HG03175 (cell line): ENCODE measurements at regions not wholly inside any gene's neighbourhood (a gene's known extent, or its start where the extent isn't known, plus 50 kb on each side); places are given as distances from the start of the nearest gene placed in this dataset.

Experiments
- ATAC-seq: cut with Tn5 transposase; IDR thresholded peaks from one replicate; pipeline ENCODE4 v1.9.1; 2021; ENCODE audit warnings: mild to moderate bottlenecking, moderate library complexity; ENCODE audit not compliant: unreplicated experiment

- ATAC-seq, result no peak
Observed at GRCh38 chr2:56099963-56100362, 83.8 kb upstream of the CCDC85A start.

- no peak for ATAC-seq
Observed at GRCh38 chr2:56100791-56101312, 82.9 kb upstream of the CCDC85A start.

GRCh38 chr2:56102098-56102497 is 81.7 kb upstream of the CCDC85A start:
- no peak for ATAC-seq

- no peak for ATAC-seq
Observed at GRCh38 chr2:56102866-56103265, 80.9 kb upstream of the CCDC85A start.

- ATAC-seq, result no peak
Observed at GRCh38 chr2:56104962-56105361, 78.8 kb upstream of the CCDC85A start.

- no peak for ATAC-seq
Observed at GRCh38 chr2:56107502-56108220, 76.1 kb upstream of the CCDC85A start.

- no peak for ATAC-seq
Observed at GRCh38 chr2:56108806-56109205, 75.0 kb upstream of the CCDC85A start.

- no peak for ATAC-seq
Observed at GRCh38 chr2:56109994-56110393, 73.8 kb upstream of the CCDC85A start.

- no peak for ATAC-seq
Observed at GRCh38 chr2:56113382-56113975, 70.3 kb upstream of the CCDC85A start.

GRCh38 chr2:56117764-56118163 is 66.0 kb upstream of the CCDC85A start:
- ATAC-seq, result no peak

GRCh38 chr2:56118474-56118873 is 65.3 kb upstream of the CCDC85A start:
- ATAC-seq, result no peak

- ATAC-seq, result no peak
Observed at GRCh38 chr2:56121995-56122394, 61.8 kb upstream of the CCDC85A start.

- no peak for ATAC-seq
Observed at GRCh38 chr2:56123538-56123937, 60.3 kb upstream of the CCDC85A start.

GRCh38 chr2:56127010-56127409 is 56.8 kb upstream of the CCDC85A start:
- no peak for ATAC-seq

GRCh38 chr2:56127463-56128152 is 56.2 kb upstream of the CCDC85A start:
- ATAC-seq, result no peak

GRCh38 chr2:56128235-56128634 is 55.6 kb upstream of the CCDC85A start:
- ATAC-seq, result no peak

GRCh38 chr2:56130463-56131070 is 53.2 kb upstream of the CCDC85A start:
- no peak for ATAC-seq

GRCh38 chr2:56132138-56132537 is 51.7 kb upstream of the CCDC85A start:
- ATAC-seq, result no peak

- ATAC-seq, result no peak
Observed at GRCh38 chr2:56133441-56133840, 50.3 kb upstream of the CCDC85A start.

- no peak for ATAC-seq
Observed at GRCh38 chr2:56133931-56134629, 49.7 kb upstream of the CCDC85A start.
